Right lung (tissue), 2 donors: ENCODE measurements at regions not wholly inside any gene's neighbourhood (a gene's known extent, or its start where the extent isn't known, plus 50 kb on each side); places are given as distances from the start of the nearest gene placed in this dataset.

Experiments used
- DNase-seq, 2 donors: peaks; one replicate each; pipeline ENCODE4 v3.0.0-alpha.2; 2013

- DNase-seq, result no peak
These were observed 78.4 kb upstream of the SALL3 start for GRCh38 chr18:78900938-78901909.

DNA sequence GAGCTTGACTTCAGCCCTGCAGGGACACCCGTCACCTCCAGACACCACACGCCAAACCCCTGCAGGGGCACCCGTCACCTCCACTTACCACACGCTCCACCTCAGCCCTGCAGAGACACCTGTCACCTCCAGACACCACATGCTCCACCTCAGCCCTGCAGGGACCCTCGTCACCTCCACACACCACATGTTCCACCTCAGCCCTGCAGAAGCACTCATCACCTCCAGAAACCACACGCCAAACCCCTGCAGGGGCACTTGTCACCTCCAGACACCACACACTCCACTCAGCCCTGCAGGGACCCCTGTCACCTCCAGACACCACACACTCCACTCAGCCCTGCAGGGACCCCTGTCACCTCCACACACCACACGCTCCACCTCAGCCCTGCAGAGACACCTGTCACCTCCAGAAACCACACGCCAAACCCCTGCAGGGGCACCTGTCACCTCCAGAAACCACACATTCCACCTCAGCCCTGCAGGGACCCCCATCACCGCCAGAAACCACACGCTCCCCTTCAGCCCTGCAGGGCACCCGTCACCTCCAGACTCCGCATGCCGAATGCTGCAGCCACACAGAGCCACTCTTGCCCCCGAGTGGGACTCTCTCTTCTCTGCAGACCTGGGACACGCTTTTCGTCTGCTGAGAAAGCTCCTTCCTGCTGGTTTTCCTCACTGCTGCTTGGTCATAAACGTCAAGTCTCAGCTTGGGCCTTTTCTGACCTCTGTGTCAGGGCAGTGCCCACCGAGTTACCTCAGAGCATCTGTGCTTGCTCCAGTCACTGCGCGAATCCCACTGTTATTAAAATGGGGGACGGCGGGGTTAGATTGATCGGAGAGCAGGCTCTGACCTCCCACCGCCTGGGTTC, 77.5 kb upstream of the SALL3 start:
- DNase-seq, result no peak

DNA sequence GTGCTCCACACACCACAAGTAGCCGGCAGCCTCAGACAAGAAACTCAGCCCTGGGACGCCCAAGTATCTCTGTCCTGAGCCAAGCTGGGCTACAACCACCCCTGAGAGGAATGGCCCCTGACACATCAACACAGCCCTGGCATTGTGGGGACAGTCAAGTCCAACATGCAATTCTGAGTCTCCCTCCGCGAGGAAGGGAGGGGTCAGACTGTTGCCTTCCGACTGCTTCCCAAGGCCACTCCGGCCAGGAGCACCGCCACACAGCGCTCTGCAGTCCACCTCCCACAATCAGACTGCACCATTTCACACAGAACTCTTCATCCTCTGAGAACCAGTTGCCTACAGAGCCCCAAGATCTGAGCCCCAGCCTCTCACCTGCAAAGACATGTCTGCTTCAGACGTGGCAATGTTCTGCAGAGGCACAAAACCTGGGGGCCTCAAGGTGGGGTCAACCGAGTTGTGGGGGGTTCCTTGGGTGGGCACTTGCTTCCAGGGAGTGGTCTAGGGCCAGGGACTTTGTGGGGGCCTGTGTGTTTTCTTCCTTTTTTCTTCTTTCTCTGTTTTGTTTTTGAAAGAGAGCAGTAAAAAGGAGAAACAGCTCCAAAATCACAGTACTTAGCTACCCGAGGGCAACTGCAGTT, 76.7 kb upstream of the SALL3 start:
- no peak for DNase-seq

GRCh38 chr18:78903436-78904178, 76.0 kb upstream of the SALL3 start:
- no peak for DNase-seq

GRCh38 chr18:78904179-78904531, 75.5 kb upstream of the SALL3 start:
- no peak for DNase-seq

GRCh38 chr18:78905334-78905733, 74.3 kb upstream of the SALL3 start:
- DNase-seq, result no peak

GRCh38 chr18:78906066-78906465, 73.6 kb upstream of the SALL3 start:
- DNase-seq, result no peak

GRCh38 chr18:78908462-78909260, 71.0 kb upstream of the SALL3 start:
- DNase-seq, result no peak

DNA sequence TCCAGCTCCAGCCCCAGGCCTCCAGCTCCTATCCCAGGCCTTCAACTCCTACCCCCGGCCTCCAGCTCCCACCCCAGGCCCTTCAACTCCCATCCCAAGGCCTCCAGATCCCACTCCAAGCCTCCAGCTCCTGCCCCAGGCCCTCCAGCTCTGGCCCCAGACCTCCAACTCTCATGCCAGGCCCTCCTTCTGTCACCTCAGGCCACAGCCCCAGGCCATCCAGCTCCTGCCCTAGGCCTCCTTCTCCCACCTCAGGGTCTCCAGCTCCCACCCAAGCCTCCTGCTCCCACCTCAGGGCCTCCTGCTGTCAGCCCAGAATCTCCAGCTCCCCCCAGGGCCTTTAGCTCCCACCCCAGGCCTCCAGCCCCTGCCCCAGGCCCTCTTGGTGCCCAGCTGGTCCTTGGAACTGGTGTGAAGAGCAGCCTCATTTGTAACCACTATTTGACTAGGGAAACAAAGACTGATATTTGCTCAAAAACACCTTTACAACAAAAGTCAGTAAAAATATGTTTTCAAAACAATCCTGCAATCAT, 67.8 kb upstream of the SALL3 start:
- DNase-seq, result no peak

DNA sequence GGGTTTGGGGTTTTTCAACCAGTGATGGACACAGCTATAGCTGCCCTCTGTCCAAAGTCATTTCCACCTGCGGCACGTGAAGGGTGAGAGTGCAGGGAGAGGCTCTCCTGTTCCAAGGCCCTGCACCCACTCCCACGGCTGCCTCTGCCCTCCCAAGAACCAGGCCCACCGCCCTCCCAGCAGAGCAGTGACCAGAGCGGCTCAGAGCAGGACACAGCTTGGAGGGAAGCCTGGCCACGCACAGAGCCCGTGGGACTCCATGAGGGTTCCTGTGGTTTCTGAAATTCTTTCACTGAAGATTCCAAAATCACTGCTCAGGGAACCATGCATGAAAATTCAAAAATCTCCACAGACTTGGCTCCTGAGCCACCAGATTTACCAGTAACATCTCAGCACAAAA, 67.3 kb upstream of the SALL3 start:
- DNase-seq, result no peak

DNA sequence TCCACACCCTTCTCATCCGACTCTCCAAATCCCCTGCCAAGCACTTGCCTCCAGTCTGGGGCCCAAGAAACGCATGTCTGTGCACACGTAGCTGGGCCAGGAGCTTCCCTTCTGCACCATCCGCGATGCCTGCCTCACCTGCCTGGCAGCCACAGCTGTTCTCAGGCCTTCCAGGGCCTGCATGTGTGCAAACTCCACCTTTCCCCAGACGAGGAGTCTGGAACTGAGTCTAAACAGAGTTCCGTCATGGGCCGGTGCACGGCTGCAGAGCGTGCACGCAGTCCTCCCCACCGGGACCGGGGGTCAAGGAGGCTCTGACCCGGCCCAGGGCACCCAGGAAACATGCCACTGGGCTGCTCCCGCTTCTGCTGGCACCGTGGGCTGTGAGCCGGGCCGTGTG, 66.8 kb upstream of the SALL3 start:
- DNase-seq, result no peak

DNA sequence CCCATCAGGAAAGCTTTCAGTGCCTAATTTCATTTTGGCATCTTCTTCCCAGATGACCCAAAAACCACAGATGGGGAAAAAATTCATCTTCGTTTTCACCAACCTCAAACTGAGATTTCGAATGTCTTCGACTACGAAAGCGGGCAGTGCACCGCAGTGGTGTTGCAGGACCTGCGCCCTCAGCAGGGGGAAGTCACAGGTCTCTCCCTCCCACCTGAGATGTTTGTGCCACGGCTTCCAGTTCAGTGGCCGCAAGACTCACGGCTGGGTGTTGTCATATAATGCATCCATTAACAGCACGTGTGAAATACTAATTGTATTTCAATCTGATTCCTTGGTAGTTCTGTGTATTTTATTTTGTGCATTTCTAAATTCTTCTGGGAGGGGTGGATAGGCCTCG, 66.2 kb upstream of the SALL3 start:
- no peak for DNase-seq

DNA sequence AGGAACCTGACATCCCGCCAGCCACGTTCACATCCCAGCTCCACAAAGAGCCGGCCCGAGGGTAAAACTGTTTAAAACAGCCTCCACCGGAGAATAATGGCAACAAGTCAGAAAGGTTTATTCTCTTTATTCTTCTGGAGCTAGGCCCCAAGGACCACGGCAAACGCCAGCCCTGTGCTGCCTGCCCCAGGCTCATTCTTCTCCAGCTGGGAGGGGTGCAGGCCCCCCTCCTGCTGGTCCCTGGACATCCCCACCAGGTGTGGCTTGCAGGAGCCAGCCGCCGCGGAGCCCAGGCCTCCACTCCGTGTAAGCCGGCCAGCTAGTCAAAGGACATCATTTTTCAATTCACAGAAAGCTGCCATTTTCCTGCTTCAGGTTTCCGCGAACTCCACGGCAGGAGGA, 65.8 kb upstream of the SALL3 start:
- no peak for DNase-seq

DNA sequence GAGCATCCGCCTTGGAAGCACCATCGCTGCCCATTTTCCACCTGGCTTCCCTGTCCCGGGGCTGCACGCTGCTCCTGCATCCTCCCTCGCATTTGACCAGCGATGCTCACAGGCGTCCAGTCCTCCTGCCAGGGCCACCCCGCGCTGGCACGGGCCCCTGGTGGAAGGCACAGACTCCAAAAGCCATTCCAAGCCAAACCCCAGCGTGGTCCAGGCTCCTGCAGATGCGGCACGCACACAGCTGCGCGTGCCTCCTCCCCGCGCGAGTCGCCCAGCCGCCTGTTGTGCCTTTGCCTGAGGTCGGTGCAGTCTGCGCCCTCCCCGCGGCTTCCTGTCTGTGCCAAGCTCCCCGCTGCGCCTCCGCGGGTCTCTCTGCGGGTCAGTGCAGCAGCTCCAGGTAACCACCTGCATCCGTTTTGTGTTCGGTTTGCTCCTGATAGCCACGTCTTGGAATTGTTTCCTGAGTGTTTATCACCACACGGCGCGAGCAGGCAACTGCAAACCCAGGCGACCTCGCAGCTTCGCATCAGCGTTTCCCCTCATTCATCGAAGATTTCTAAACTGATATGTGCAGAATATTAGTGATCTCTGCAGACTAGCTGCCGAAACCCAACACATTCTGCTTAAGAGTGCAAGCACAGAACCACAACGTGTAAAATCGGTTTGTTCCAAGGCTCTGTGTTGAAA, 65.2 kb upstream of the SALL3 start:
- DNase-seq, result no peak

GRCh38 chr18:78915446-78916008, 64.1 kb upstream of the SALL3 start:
- DNase-seq, result no peak

DNA sequence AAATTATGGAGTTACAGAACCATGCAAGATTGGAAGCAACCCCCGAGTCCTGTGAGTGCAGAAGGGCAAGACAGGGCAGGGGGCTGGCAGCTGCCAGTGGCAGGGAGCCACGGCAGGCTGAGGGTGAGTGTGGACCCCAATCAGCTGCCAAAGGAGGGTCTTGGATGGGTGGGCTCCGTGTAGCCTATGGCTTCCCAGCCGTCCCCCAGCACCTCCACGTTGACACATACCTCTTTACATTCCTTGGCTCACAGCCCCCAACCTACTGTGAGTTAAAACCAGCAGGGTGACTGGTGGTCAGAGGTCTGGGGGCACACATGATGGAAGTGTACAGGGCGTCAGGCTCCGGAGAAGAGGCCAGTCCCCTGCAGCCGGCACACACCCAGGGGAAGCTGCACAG, 60.9 kb upstream of the SALL3 start:
- DNase-seq, result no peak

GRCh38 chr18:78919956-78920355, 59.7 kb upstream of the SALL3 start:
- DNase-seq, result no peak

DNA sequence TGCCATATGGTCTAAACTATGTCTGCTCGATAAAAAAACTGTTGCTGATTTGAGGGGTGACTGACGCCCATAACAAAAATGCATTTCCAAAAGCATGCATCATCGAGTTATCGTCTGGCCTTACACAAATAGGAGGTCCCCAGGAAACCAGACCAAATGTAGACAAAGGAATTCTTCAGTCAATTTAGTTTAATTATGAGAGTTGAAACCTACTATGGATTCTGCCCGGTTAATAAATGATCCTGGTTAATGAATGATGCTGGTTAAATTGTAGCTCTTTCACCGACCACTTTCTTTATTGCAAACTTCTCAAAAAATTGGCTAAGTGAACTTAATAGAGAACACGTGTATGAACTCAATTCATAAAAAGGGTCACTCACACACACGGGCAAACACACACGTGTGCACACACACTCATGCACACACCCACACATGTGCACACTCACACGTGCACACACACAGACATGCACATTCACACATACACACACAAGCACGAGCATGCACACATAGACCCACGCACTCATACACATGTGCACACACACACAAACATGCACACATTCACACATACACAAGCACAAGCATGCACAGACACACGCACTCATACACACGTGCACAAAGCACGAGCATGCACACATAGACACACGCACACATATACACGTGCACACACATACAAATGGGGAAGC, 59.0 kb upstream of the SALL3 start:
- DNase-seq, result no peak

- DNase-seq, result no peak
These were observed 56.8 kb upstream of the SALL3 start for GRCh38 chr18:78922856-78923255.
